ENCODE measurements at regions not wholly inside any gene's neighbourhood (a gene's known extent, or its start where the extent isn't known, plus 50 kb on each side); places are given as distances from the start of the nearest gene placed in this dataset.

DNA sequence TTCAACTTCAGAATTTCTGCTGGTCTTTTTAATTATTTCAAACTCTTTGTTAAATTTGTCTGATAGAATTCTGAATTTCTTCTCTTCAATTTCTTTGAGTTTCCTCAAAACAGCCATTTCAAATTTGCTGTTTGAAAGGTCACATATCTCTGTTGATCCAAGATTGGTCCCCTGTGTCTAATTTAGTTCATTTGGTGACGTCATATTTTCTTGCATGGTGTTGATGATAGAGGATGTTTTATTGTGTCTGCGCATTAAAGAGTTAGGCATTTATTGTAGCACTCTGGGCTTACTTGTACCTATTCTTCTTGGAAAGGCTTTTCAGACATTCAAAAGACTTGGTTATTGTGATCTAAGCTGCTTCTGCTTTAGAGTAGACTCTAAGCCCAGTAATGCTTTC is 698.4 kb upstream of the LRRTM1 start:
- TF ChIP-seq, protein P1, sequence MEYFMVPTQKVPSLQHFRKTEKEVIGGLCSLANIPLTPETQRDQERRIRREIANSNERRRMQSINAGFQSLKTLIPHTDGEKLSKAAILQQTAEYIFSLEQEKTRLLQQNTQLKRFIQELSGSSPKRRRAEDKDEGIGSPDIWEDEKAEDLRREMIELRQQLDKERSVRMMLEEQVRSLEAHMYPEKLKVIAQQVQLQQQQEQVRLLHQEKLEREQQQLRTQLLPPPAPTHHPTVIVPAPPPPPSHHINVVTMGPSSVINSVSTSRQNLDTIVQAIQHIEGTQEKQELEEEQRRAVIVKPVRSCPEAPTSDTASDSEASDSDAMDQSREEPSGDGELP (CRISPR knock-in tag; IDR thresholded peaks at IDR 0.05; ENCODE audit: borderline replicate concordance) = no peak
- TF ChIP-seq, protein P2, sequence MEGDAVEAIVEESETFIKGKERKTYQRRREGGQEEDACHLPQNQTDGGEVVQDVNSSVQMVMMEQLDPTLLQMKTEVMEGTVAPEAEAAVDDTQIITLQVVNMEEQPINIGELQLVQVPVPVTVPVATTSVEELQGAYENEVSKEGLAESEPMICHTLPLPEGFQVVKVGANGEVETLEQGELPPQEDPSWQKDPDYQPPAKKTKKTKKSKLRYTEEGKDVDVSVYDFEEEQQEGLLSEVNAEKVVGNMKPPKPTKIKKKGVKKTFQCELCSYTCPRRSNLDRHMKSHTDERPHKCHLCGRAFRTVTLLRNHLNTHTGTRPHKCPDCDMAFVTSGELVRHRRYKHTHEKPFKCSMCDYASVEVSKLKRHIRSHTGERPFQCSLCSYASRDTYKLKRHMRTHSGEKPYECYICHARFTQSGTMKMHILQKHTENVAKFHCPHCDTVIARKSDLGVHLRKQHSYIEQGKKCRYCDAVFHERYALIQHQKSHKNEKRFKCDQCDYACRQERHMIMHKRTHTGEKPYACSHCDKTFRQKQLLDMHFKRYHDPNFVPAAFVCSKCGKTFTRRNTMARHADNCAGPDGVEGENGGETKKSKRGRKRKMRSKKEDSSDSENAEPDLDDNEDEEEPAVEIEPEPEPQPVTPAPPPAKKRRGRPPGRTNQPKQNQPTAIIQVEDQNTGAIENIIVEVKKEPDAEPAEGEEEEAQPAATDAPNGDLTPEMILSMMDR (IDR thresholded peaks at IDR 0.05 in 2 of 3, conservative IDR thresholded peaks at IDR 0.05 in 1 of 3; ENCODE audit: insufficient read depth in 2 of 3, low read depth in 1 of 3, low read length in 3 of 3) = no peak
- no peak for TF ChIP-seq FOXK2 (conservative IDR thresholded peaks at IDR 0.05 in 1 of 2, IDR thresholded peaks at IDR 0.05 in 1 of 2; ENCODE audit: low read depth in 2 of 2)
- TF ChIP-seq NFE2 (IDR thresholded peaks at IDR 0.05; ENCODE audit: low read depth) = no peak
- TF ChIP-seq HIVEP1 (CRISPR knock-in tag; IDR thresholded peaks at IDR 0.05) = no peak
- TF ChIP-seq POLR2AphosphoS5 (IDR thresholded peaks at IDR 0.05; ENCODE audit: control insufficient read depth, insufficient read depth, low read depth, low read length) = no peak
- TF ChIP-seq, protein P3, sequence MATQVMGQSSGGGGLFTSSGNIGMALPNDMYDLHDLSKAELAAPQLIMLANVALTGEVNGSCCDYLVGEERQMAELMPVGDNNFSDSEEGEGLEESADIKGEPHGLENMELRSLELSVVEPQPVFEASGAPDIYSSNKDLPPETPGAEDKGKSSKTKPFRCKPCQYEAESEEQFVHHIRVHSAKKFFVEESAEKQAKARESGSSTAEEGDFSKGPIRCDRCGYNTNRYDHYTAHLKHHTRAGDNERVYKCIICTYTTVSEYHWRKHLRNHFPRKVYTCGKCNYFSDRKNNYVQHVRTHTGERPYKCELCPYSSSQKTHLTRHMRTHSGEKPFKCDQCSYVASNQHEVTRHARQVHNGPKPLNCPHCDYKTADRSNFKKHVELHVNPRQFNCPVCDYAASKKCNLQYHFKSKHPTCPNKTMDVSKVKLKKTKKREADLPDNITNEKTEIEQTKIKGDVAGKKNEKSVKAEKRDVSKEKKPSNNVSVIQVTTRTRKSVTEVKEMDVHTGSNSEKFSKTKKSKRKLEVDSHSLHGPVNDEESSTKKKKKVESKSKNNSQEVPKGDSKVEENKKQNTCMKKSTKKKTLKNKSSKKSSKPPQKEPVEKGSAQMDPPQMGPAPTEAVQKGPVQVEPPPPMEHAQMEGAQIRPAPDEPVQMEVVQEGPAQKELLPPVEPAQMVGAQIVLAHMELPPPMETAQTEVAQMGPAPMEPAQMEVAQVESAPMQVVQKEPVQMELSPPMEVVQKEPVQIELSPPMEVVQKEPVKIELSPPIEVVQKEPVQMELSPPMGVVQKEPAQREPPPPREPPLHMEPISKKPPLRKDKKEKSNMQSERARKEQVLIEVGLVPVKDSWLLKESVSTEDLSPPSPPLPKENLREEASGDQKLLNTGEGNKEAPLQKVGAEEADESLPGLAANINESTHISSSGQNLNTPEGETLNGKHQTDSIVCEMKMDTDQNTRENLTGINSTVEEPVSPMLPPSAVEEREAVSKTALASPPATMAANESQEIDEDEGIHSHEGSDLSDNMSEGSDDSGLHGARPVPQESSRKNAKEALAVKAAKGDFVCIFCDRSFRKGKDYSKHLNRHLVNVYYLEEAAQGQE (IDR thresholded peaks at IDR 0.05; ENCODE audit: borderline replicate concordance) = no peak
- TF ChIP-seq, protein P3 (CRISPR knock-in tag; IDR thresholded peaks at IDR 0.05; ENCODE audit: low read depth) = no peak
- no peak for TF ChIP-seq SMAD3 (CRISPR knock-in tag; conservative IDR thresholded peaks at IDR 0.05)
- no peak for TF ChIP-seq ATF1 (CRISPR knock-in tag; IDR thresholded peaks at IDR 0.05)
- no peak for TF ChIP-seq ATF1 (tag; IDR thresholded peaks at IDR 0.05)
- no peak for TF ChIP-seq SREBF2 (CRISPR knock-in tag; IDR thresholded peaks at IDR 0.05)
- no peak for TF ChIP-seq ETV6 (IDR thresholded peaks at IDR 0.05; ENCODE audit: borderline replicate concordance in 1 of 2, low read depth in 2 of 2, low read length in 1 of 2)
- TF ChIP-seq ETV6 (CRISPR knock-in tag; IDR thresholded peaks at IDR 0.05; ENCODE audit: borderline replicate concordance) = no peak
- TF ChIP-seq, protein P4, sequence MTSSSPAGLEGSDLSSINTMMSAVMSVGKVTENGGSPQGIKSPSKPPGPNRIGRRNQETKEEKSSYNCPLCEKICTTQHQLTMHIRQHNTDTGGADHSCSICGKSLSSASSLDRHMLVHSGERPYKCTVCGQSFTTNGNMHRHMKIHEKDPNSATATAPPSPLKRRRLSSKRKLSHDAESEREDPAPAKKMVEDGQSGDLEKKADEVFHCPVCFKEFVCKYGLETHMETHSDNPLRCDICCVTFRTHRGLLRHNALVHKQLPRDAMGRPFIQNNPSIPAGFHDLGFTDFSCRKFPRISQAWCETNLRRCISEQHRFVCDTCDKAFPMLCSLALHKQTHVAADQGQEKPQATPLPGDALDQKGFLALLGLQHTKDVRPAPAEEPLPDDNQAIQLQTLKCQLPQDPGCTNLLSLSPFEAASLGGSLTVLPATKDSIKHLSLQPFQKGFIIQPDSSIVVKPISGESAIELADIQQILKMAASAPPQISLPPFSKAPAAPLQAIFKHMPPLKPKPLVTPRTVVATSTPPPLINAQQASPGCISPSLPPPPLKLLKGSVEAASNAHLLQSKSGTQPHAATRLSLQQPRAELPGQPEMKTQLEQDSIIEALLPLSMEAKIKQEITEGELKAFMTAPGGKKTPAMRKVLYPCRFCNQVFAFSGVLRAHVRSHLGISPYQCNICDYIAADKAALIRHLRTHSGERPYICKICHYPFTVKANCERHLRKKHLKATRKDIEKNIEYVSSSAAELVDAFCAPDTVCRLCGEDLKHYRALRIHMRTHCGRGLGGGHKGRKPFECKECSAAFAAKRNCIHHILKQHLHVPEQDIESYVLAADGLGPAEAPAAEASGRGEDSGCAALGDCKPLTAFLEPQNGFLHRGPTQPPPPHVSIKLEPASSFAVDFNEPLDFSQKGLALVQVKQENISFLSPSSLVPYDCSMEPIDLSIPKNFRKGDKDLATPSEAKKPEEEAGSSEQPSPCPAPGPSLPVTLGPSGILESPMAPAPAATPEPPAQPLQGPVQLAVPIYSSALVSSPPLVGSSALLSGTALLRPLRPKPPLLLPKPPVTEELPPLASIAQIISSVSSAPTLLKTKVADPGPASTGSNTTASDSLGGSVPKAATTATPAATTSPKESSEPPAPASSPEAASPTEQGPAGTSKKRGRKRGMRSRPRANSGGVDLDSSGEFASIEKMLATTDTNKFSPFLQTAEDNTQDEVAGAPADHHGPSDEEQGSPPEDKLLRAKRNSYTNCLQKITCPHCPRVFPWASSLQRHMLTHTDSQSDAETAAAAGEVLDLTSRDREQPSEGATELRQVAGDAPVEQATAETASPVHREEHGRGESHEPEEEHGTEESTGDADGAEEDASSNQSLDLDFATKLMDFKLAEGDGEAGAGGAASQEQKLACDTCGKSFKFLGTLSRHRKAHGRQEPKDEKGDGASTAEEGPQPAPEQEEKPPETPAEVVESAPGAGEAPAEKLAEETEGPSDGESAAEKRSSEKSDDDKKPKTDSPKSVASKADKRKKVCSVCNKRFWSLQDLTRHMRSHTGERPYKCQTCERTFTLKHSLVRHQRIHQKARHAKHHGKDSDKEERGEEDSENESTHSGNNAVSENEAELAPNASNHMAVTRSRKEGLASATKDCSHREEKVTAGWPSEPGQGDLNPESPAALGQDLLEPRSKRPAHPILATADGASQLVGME (CRISPR knock-in tag; IDR thresholded peaks at IDR 0.05) = no peak
- no peak for TF ChIP-seq SIX5 (IDR thresholded peaks at IDR 0.05; ENCODE audit: borderline replicate concordance in 1 of 2, insufficient read depth in 1 of 2, low read depth in 1 of 2, low read length in 2 of 2)
- TF ChIP-seq JUNB (CRISPR knock-in tag; conservative IDR thresholded peaks at IDR 0.05) = no peak; the same call in 1 of the 2 replicates
